Small intestine (tissue), 7 donors: ENCODE measurements at regions not wholly inside any gene's neighbourhood (a gene's known extent, or its start where the extent isn't known, plus 50 kb on each side); places are given as distances from the start of the nearest gene placed in this dataset.

Experiments
- DNase-seq, 2 donors: peaks; one replicate each; pipeline versions ENCODE4 v3.0.0 to v3.0.0-alpha.2; 2013
- FAIRE-seq: peaks from 2 replicates; lab custom pipeline; 2012; peaks lifted over from hg19 to GRCh38; lab: Jason Lieb, UNC
- H3K27ac ChIP-seq, 3 donors: one replicate each; pipeline ENCODE4 v1.5.1; 2013; ENCODE audit warnings: low read length in 2 of 3, mild to moderate bottlenecking in 2 of 3, control low read depth in 1 of 3, inconsistent platforms in 1 of 3, low read depth in 1 of 3, moderate library complexity in 1 of 3
- H3K27me3 ChIP-seq, 3 donors: one replicate each; pipeline ENCODE4 v1.6.1; 2013; ENCODE audit warnings: low read length in 3 of 3, inconsistent platforms in 1 of 3; ENCODE audit not compliant: control insufficient read depth in 3 of 3, insufficient read depth in 3 of 3
- H3K36me3 ChIP-seq, 3 donors: one replicate each; pipeline ENCODE4 v1.6.1; 2013; ENCODE audit warnings: low read length in 3 of 3, inconsistent platforms in 1 of 3, low read depth in 1 of 3, mild to moderate bottlenecking in 1 of 3, moderate library complexity in 1 of 3; ENCODE audit not compliant: control insufficient read depth in 3 of 3, insufficient read depth in 2 of 3
- H3K4me1 ChIP-seq, 3 donors: one replicate each; pipeline ENCODE4 v1.6.1; 2013; ENCODE audit warnings: low read length in 2 of 3, inconsistent platforms in 1 of 3, low read depth in 1 of 3, mild to moderate bottlenecking in 1 of 3, moderate library complexity in 1 of 3; ENCODE audit not compliant: control insufficient read depth in 3 of 3, insufficient read depth in 2 of 3
- H3K4me3 ChIP-seq, 3 donors: one replicate each; pipeline ENCODE4 v1.5.1; 2013; ENCODE audit warnings: low read length in 3 of 3, control low read depth in 1 of 3, inconsistent platforms in 1 of 3, low read depth in 1 of 3, mild to moderate bottlenecking in 1 of 3, moderate library complexity in 1 of 3
- H3K9me3 ChIP-seq, 2 donors: one replicate each; pipeline ENCODE4 v1.6.1; 2013; ENCODE audit warnings: low read depth in 1 of 2, low read length in 1 of 2; ENCODE audit not compliant: control insufficient read depth in 2 of 2, insufficient read depth in 1 of 2
- WGBS, 3 donors: extraction: QIAGEN DNeasy Blood & Tissue Kit; methylation state at CpG; one replicate each; pipeline ENCODE4 v1.1.7; 2013; 5-methylcytosine and 5-hydroxymethylcytosine counted together
- donor health status: healthy with polysubstance abuse.
- donor health status: control.
- donor health status: control.
- donor health status: Bipolar disorder and iron deficiency.
- donor health status: healthy.

DNA sequence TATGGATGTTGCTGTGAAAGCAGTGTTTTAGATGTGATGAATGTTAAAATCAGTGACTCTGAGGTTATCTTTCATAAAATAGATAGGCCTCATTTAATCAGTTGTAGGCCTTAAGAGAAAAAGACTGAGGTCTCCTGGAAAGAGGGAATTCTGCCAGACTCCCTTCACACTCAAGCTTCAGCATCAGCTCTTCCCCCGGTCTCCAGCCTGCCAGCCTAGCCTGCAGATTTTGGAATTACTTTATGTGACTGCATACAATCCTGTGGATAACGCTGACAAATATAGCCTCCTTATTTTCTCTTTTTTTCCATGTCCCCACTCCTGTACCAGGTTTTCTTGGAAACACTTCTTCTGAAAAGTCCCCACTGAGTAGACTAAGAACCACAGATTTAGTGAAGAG lies 510.3 kb downstream of the GBE1 start:
- DNase-seq (no peak), FAIRE-seq (no peak)
- H3K4me3 ChIP-seq, result no peak overlapping the region

DNA sequence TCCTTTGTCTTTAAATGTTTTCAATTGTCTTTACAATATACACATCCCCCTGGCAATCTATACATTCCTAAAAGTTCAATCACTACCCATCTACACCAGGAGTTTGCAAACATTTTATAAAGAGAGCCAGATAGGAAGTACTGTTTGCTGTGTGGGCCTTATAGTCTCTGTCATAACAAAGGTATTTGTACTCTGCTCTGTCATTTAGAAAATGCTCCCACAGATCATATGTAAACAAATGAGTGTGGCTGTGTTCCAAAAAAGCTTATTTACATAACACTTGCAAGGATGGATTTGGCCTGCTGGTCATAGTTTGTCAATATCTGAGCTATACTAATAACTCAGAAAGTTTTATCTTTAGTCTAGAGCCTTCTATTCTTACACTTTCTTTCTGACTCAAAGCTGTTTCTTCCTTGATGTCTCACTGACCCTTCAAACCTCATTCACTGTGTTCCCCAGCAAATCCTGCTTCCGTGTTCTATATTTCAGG lies 511.9 kb downstream of the GBE1 start:
- Histone ChIP-seq H3K9me3 (no peaks in the 10 kb centered on the region), H3K4me1 (peaks cover 0 to 3% (median 0%) of the 10 kb centered on the region in 3 donors), H3K4me3 (no peak overlapping the region), H3K36me3 (no peaks in the 10 kb centered on the region), H3K27me3 (no peaks in the 10 kb centered on the region), H3K27ac (peak overlapping the region in 1 of 3 donors; percentile 13)
- 13 to 45% (median 15%) methylated on average over 1 of the region's 1 CpG for WGBS, 3 donors
- FAIRE-seq, result no peak
- peak; percentile 70 to 75 for DNase-seq

More for the DNA sequence above, 510.3 kb downstream of the GBE1 start:
- WGBS, 3 donors, result 88 to 89% (median 89%) methylated on average over 2 of the region's 2 CpGs
- no peaks in the 10 kb centered on the region for H3K9me3 ChIP-seq
- H3K36me3 ChIP-seq, result no peaks in the 10 kb centered on the region
- H3K27ac ChIP-seq, result no peak overlapping the region
- no peaks in the 10 kb centered on the region for H3K27me3 ChIP-seq
- peaks cover 0 to 3% (median 0%) of the 10 kb centered on the region in 3 donors for H3K4me1 ChIP-seq

DNA sequence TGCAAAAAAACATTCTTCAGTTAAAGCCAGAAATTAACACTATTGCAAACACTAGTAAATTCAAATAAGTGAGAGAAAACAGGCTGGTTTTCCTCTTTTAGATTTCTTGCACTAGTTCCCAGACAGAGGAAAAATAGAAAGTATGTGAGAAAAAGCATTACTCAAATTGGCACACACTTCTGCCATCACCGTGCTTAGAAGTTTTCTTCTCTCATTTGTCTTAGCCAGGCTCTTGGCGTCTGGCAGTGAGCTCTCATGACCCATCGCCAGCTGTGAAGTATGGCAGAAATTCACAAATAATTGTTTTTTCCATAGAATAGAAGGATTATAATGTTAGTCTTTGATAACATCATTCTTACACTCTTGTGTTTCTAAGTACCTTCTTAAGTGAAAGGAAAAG lies 515.9 kb downstream of the GBE1 start:
- Histone ChIP-seq H3K36me3 (no peaks in the 10 kb centered on the region), H3K9me3 (no peaks in the 10 kb centered on the region), H3K4me1 (peaks cover 0 to 3% (median 0%) of the 10 kb centered on the region in 3 donors), H3K4me3 (no peak overlapping the region), H3K27ac (no peak overlapping the region), H3K27me3 (no peaks in the 10 kb centered on the region)
- DNase-seq (no peak), FAIRE-seq (no peak)
- WGBS, 3 donors, result 57 to 90% (median 74%) methylated on average over 3 of the region's 3 CpGs

DNA sequence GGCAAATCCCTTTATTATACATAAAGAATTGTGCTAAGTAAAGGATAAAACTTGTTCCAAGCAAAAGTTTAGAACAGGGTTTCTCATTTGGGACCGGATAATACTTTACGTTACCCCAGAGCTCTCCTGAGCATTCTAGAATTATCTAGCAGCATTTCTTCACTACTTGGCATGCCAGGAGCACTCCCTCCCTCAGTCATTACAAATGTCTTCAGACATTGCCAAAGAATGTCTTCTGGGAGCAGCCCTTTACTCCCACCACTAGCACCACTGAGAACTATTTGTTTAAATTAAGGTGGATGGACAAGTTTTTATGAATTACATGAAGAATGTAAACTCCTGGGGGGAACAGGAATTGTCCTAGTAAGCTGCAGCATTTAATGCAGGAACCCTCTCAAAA lies 516.4 kb downstream of the GBE1 start:
- H3K27me3 ChIP-seq, result no peaks in the 10 kb centered on the region
- DNase-seq, result no peak
- no peak for FAIRE-seq
- 64 to 92% (median 87%) methylated on average over 2 of the region's 2 CpGs for WGBS, 3 donors
- H3K27ac ChIP-seq, result no peak overlapping the region
- no peak overlapping the region for H3K4me3 ChIP-seq
- peaks cover 0 to 3% (median 0%) of the 10 kb centered on the region in 3 donors for H3K4me1 ChIP-seq
- no peaks in the 10 kb centered on the region for H3K9me3 ChIP-seq
- H3K36me3 ChIP-seq, result no peaks in the 10 kb centered on the region

DNA sequence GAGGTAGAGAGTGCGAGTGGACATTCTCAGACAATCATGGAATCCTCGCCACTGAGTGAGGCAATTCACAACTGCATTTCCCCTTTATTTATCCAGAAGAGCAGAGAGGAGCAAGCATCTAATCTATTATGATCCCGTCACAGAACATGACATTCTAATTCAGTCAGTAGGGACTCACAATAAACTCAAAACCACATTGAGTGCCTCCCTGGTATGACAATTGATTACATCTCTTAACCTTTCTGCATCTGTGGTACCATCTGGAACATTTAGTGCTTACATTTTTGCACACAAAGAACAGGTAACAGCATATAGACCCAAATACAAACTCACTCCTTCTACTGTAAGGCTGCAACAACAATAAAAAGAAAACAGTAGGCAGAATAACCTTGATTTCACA lies 517.2 kb downstream of the GBE1 start:
- DNase-seq, result no peak
- 87 to 94% (median 90%) methylated on average over 3 of the region's 3 CpGs for WGBS, 3 donors
- H3K27ac ChIP-seq, result no peak overlapping the region

DNA sequence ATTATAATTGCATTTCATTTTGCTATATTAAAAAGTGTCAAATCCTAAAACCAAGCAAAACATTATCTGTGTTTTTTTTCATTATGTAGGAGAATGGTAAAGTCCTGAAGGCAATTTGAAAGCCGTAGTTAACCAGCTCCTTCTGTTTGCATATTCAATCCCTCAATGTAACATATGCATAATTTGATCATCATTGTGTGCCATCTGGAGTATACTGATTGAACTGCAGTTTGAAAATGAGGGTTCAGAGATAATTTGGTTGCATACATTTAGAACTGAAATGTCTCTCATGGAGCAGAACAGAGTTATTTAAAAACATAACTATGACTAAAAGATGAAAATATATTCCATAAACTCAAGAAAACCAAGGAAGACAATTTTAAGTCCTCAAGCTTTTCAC lies 518.6 kb downstream of the GBE1 start:
- peak; percentile 23 for FAIRE-seq
- H3K4me3 ChIP-seq, result no peak overlapping the region
- 5 to 25% (median 23%) methylated on average over 1 of the region's 1 CpG for whole genome bisulfite sequencing, 3 donors
- H3K27me3 ChIP-seq, result no peaks in the 10 kb centered on the region
- H3K36me3 ChIP-seq, result no peaks in the 10 kb centered on the region
- no peaks in the 10 kb centered on the region for H3K4me1 ChIP-seq
- no peaks in the 10 kb centered on the region for H3K9me3 ChIP-seq
- DNase-seq, result peak; percentile 31 to 43
- no peak overlapping the region for H3K27ac ChIP-seq

More for the DNA sequence above, 517.2 kb downstream of the GBE1 start:
- Histone ChIP-seq H3K36me3 (no peaks in the 10 kb centered on the region), H3K4me1 (peaks cover 0 to 3% (median 0%) of the 10 kb centered on the region in 3 donors), H3K27me3 (no peaks in the 10 kb centered on the region), H3K4me3 (no peak overlapping the region), H3K9me3 (no peaks in the 10 kb centered on the region)
- no peak for FAIRE-seq

DNA sequence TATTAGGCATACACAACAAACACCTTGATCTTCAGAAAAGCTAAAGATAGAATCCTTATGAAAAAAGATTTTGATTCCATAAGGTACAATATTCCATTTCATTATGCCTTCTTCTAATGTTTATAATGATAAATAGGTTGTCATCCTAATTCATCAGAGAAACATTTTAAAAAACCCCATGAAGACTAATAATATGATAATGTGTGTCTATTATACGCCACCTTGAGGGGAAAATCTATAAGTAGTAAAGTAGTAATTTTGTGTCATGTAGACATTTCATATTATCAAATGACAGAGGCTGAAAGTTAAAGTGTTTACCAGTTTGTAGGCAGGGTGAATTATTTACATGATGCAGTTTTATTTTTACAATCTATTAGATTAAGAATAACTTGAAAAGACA lies 524.3 kb downstream of the GBE1 start:
- Histone ChIP-seq H3K9me3 (no peaks in the 10 kb centered on the region), H3K27me3 (no peaks in the 10 kb centered on the region), H3K36me3 (no peaks in the 10 kb centered on the region), H3K27ac (no peak overlapping the region), H3K4me1 (no peaks in the 10 kb centered on the region), H3K4me3 (no peak overlapping the region)
- FAIRE-seq (peak; percentile 49), DNase-seq (no peak)
- WGBS, 3 donors, result 66 to 76% (median 76%) methylated on average over 1 of the region's 1 CpG

DNA sequence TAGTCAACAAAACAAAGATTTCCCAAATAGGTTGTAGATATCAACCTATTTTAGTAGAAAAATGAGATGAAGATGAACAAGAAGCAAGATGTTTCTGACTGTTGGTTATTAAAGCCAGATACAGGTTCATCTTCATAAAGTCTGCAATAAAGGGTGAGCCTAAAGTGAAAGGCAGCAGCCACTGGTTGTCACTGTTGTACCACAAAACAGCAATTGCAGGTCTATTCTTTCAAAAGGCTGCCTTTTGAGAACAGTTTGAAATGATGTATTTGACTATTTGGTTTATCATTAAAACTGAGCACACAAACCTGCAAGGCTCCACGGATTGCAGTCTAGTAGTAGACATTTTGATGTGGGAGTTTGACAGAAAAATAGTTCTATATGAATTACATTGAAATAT lies 543.4 kb downstream of the GBE1 start:
- DNase-seq, result peak; percentile 3 to 40
- Histone ChIP-seq H3K36me3 (no peaks in the 10 kb centered on the region), H3K4me3 (no peak overlapping the region), H3K4me1 (no peaks in the 10 kb centered on the region), H3K27ac (no peak overlapping the region), H3K27me3 (no peaks in the 10 kb centered on the region), H3K9me3 (no peaks in the 10 kb centered on the region)
- no peak for FAIRE-seq
- 15 to 23% (median 19%) methylated on average over 1 of the region's 1 CpG for WGBS, 3 donors

DNA sequence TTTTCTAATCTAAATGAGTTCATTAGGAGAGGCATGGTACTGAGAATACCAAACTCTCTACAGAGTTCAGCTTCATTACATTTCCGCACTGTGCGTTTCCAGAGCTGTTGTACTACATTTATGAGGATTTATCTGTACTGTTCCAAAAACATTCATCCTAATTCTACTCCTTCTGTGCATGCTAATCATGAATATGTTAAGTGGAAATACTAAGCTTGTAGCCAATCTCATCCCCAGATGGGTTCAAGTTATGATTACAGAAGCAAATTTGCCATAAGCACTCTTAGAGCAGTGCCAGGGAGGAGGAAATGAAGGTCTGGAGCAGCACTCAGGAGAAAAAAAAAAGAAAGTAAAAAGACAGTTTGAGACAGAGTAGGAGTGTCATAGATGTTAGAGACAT lies 544.3 kb downstream of the GBE1 start:
- 91 to 97% (median 96%) methylated on average over 2 of the region's 2 CpGs for WGBS, 3 donors
- DNase-seq (no peak), FAIRE-seq (no peak)
- H3K36me3 ChIP-seq, result no peaks in the 10 kb centered on the region
- no peaks in the 10 kb centered on the region for H3K4me1 ChIP-seq
- H3K27me3 ChIP-seq, result no peaks in the 10 kb centered on the region
- no peaks in the 10 kb centered on the region for H3K9me3 ChIP-seq
- no peak overlapping the region for H3K4me3 ChIP-seq
- H3K27ac ChIP-seq, result no peak overlapping the region
